ENCODE measurements at regions not wholly inside any gene's neighbourhood (a gene's known extent, or its start where the extent isn't known, plus 50 kb on each side); places are given as distances from the start of the nearest gene placed in this dataset.

- no peak for DNase-seq (ENCODE audit: low read depth in 2 of 2)
Measured at GRCh38 chr3:174651951-174652350, 207.2 kb upstream of the NAALADL2 start.

DNA sequence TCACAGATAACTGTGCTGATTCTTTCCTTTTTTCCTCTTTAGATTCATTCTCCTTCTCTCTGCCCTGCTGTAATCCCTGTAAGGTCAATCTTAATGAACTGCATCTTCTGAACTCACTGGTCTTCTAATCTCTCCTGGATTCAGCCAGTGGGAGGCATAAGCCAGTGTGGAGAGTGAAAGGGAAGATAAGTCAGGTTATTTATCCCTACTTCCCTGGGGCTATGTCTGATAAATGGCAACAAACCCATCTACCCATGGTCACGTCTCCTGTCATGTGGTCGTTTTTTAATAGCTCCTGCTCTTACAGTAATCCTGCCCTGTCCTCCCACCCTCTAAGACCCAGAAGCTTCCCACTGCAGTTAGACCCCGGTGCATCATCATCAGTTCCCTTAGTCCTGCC, 199.6 kb upstream of the NAALADL2 start:
- no peak for DNase-seq (ENCODE audit: low read depth in 2 of 2)

DNA sequence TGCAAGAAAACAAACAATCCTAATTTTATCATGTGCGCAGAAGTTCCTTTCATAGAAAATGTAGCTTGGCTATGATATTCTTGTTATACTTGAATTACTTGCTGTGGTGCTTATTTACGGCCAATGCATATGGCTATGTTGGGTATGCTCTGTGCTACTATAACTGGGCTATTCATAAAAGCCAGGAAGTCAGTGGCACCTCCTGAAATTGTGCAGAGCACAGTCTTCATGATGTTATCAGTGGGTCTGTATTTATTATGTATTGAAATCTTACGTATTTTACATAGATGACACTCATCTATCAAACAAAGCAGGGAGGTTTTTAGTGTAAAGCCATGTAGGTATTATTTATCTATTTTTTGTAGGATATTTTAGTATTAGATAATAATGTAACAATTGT, 196.5 kb upstream of the NAALADL2 start:
- DNase-seq (ENCODE audit: low read depth in 2 of 2): no peak

DNA sequence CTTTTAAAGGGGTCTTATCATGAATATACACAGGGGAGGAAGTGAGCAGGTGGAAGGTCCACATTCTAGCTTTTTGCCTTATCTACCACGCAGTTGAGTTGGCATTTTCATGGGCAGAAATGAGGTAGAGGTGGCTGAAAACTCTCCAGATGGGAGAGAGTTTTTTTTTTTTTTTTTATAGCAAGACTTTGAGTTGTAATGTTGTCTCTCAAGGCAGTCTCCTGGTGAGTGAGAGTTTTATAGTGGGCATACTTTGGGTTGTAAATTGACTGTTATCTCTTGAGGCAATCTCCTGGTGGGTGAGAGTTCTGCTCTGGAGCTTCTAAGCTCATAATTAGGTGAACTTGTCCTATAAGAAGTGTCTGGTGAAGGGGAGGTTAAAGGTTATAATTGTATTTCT, 191.7 kb upstream of the NAALADL2 start:
- DNase-seq (ENCODE audit: low read depth in 2 of 2): no peak

DNA sequence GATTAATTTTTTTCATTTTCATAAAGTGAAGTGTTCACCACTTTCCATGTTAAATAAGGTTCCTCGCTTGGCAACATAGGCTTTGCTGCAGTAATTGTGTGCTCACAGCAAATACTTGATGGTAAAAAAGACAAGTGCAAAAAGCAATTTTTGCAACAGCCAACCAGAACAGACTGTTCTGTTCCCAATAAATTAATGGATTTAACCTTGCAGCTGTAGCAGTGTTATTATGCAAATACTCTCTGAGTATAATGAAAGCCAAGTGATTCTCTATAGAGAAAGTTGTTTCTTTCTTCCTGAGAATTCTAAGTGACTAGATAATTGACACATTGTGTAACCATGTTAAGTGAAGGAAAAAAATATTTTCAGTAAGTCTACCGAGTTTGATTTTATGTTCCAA, 183.7 kb upstream of the NAALADL2 start:
- no peak for DNase-seq (ENCODE audit: low read depth in 2 of 2)

GRCh38 chr3:174681784-174682183, 177.3 kb upstream of the NAALADL2 start:
- no peak for DNase-seq (ENCODE audit: low read depth in 2 of 2)

DNA sequence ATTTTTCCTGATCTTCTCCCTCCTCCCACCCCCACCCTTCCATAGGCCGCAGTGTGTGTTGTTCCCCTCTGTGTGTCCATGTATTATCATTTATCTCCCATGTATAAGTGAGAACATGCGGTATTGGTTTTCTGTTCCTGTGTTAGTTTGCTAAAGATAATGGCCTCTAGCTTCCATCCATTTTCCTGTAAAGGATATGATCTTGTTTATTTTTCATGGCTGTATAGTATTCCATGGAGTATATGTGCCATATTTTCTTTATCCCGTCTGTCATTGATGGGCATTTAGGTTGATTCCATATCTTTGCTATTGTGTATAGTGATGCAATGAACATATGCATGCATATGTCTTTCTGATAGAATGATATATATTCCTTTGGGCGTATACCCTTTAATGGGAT, 173.3 kb upstream of the NAALADL2 start:
- DNase-seq (ENCODE audit: low read depth in 2 of 2): no peak

GRCh38 chr3:174697310-174697709, 161.8 kb upstream of the NAALADL2 start:
- no peak for DNase-seq (ENCODE audit: low read depth in 2 of 2)

DNA sequence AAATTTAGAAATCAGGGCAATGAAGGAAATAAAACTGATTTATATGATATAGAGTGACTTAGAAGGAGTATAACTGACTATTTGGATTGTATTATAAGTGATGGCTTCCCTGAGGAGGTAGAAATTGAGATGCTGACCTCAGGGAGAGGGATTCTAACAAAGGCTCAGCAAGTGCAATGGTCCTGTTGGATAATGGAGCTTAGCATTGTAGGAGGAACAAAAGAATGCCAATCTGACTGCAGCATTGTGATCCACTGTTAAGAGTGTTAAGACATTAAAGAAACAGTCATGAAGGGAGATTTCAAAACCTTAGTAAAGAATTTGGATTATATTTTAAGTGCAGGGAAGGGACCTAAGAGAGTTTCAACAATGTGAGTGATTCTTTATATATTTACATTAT, 158.4 kb upstream of the NAALADL2 start:
- DNase-seq (ENCODE audit: low read depth in 2 of 2): no peak

GRCh38 chr3:174710612-174711011, 148.5 kb upstream of the NAALADL2 start:
- no peak for DNase-seq (ENCODE audit: low read depth in 2 of 2)

DNA sequence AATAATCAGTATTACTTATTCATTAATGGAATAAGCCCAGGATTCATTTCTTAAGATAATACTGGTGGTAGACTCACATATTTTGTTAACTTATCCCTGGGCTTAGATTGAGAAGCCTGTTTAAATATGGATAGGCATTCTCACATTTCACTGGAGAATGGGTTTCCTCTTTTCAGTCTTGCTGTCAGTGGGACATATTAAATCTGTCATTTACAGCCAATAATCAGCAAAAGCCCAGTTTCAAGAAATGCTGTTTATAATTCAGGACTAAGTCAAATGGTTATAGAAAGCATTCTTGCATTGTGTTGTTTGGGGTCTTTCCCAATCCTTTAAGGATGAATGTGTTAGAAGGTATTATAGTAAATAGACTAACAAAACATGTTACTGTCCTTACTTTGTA, 143.7 kb upstream of the NAALADL2 start:
- no peak for DNase-seq (ENCODE audit: low read depth in 2 of 2)

DNA sequence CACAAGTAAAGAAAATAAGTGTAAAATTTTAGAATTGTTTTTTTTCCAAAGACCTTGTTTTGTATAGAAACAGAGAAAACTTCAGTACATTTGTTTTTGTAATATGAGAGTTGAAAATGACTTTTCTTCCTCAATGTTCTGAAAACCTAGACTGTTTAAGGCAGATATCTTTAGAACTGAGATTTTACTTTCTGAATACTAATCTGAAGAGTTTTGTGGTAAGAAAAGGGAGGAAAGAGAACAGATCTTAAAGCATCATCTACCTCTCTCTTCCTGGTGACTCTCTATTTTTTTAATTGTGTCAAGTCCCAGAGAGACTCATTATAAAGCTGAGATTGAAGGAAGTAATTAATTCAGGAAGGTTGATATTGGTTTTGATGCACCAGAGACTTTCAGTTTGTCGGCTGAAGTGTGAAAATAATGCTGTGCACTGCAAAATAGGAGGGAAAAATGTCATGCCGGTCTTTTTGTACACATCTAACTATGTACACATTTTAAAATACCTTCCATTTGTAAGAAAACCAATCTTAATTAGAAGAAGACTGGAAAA, 142.1 kb upstream of the NAALADL2 start:
- DNase-seq (ENCODE audit: low read depth in 2 of 2): no peak

DNA sequence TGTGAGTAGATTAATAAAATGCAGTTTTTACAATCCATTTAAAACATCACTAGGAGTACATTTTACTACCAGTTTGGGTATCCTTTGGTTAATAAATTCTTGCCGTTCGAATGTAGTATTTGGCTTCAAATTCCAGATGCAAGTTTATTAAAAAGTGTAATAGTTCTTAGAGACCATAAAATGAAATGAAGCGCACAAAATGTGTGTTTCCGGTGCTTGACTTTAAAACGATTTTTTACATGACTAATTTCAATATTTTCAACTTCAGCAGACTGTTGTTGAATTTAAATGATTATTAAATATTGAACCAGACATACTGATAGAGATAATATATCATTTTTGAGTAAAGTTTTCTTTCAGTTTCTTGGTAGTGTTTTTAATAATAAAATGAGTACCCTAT, 138.4 kb upstream of the NAALADL2 start:
- no peak for DNase-seq (ENCODE audit: low read depth in 2 of 2)

- DNase-seq (ENCODE audit: low read depth in 2 of 2): no peak
Measured at GRCh38 chr3:174725303-174725702, 133.8 kb upstream of the NAALADL2 start.

DNA sequence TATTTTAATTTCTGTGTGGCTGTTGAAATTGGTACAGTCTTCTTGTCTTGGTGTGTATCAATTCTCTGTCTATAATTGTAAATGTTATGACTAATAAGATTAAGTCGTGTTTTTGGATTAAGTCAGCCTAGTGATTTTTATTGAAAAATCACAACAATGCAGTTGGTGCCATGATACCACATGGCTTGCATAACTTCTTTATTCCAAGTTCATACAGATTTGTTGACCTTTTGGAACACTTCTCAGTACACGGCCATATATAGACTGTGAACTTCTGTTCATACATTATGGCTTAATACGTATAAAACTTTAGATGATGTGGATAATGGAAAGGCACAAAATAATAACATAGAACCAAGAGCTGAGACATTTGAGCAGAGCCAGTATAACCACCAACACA, 121.2 kb upstream of the NAALADL2 start:
- no peak for DNase-seq (ENCODE audit: low read depth in 2 of 2)

DNA sequence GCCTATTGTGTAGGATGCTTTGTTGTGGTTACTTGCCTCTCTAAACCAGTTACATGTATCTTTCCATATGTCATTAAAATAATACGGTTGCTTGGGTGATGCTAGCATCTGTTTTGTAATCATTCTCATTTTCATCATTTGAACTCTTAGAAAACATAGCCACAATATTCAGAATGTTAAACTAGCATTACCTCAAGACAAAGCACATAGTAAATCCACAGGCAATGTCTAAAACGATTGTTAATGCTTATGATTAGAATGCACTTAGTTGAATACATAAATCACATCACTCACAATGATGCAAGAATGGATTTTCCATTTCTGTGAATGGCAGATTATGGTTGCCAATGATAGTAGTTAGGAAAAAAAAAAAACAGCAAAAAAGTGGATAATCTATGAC, 110.0 kb upstream of the NAALADL2 start:
- no peak for DNase-seq (ENCODE audit: low read depth in 2 of 2)

- no peak for DNase-seq (ENCODE audit: low read depth in 2 of 2)
Measured at GRCh38 chr3:174755833-174756829, 103.0 kb upstream of the NAALADL2 start.

- no peak for DNase-seq (ENCODE audit: low read depth in 2 of 2)
Measured at GRCh38 chr3:174758943-174759342, 100.2 kb upstream of the NAALADL2 start.

- DNase-seq (ENCODE audit: low read depth in 2 of 2): no peak
Measured at GRCh38 chr3:174767406-174767805, 91.7 kb upstream of the NAALADL2 start.

DNA sequence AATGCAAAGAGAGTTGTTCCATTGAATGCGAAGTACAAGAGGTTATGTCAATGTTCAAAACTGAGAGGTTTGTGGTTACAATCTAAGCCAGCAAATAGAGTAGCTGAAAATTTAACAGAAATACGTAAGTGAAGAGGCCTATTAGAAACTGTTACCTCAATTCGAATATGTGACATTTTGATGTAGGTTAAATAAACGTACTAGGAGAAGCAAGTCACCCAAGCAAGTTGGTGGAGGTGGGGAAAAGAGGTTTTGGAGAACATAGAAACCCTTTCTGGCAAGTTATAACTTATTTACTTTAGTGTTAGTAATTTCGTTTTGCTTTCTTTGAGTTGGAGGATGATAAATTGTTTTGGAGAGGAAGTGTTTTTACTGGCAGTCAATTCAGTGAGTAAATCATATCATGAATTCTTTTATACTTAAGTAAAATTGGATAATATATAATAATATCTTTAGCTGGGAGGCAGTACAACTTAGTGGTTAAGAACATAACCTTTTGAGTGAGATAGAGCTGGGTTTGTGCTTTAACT, 91.2 kb upstream of the NAALADL2 start:
- no peak for DNase-seq (ENCODE audit: low read depth in 2 of 2)

- DNase-seq (ENCODE audit: low read depth in 2 of 2): no peak
Measured at GRCh38 chr3:174769171-174769570, 90.0 kb upstream of the NAALADL2 start.

GRCh38 chr3:174775603-174776002, 83.5 kb upstream of the NAALADL2 start:
- DNase-seq (ENCODE audit: low read depth in 2 of 2): no peak

- no peak for DNase-seq (ENCODE audit: low read depth in 2 of 2)
Measured at GRCh38 chr3:174776123-174776522, 83.0 kb upstream of the NAALADL2 start.

All from activated CD4-positive, alpha-beta T cell treated with anti-CD3 and anti-CD28 coated beads for 24 hours (primary cell).